Left renal pelvis (tissue), 4 donors: ENCODE measurements at regions not wholly inside any gene's neighbourhood (a gene's known extent, or its start where the extent isn't known, plus 50 kb on each side); places are given as distances from the start of the nearest gene placed in this dataset.

Experiments used
- DNase-seq, 4 donors: peaks; one replicate each; pipeline ENCODE4 v3.0.0-alpha.2; 2013; ENCODE audit warnings: low read depth in 4 of 4, low spot score in 3 of 4

DNA sequence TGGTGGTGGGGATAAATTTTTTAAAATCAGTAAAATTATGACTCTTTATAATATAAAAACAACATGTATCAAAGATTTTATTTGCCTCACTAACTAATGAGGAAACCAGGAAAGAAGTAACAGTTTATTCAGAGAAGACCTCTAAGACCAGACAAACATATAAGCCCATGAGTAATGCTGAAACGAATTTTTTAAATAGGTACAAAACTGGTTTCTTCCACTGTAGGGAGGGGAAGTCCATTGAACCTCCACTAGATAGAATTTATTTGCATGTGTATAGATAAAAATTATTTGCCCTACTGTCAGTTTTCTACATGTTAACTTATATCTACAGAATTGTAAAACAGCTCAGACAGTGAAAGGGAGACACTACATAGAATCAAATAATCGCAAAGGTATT lies 86.8 kb downstream of the ZC3H11B start:
- no peak for DNase-seq

DNA sequence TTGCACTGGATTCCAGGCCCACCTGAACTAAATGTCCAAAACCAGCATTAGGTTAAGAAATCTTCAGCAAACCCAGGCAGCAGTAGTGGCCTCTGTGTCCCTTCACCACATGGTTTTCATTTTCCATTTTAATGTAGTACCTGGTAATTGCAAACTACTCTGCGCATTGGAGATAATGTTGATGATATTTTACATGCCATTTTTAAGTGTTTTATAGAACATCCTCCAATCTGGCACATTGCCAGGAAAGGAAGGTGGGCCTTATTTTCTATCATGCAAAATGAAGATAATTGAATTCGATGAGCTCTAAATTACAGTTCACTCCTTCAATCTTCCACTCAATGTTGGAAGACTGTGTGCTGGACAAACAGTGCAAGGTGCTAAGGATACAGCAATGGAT lies 89.5 kb downstream of the ZC3H11B start:
- no peak for DNase-seq

DNA sequence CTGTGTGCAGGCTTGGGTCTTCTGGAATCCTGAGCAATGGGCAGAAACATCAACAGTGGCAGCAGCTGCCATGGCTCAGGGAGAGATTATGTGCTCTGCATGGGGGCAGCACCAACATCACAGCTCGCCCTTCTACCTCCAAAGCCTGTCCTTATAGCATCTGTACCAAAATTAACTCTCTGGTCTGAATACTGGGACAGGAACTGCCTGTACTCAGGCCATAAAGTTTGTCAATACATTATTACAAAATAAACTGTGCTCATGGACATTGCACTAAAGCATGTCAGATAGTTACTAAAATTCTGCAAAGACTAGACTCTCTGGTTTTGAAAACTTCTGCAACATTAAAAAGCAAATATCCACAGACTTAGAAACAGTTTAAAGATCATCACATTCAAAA lies 91.6 kb downstream of the ZC3H11B start:
- no peak for DNase-seq

DNA sequence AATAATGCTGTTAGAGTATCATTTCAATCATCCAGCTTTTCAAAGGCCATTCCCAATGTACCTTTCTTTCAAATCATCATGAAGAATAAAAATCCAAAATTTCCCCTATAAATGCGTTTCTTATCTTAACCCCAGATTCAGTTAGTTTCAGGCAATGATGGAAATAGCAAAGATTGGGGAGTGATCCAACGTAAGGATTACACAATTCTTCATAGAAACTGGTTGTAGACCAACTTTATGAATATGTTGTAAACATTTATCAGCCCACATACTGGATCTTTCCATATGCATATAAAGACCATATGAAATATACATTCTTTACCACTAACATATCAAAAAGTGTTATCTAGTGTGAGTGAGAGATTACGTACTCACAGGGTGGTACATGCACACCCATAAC lies 92.7 kb downstream of the ZC3H11B start:
- DNase-seq, result no peak

DNA sequence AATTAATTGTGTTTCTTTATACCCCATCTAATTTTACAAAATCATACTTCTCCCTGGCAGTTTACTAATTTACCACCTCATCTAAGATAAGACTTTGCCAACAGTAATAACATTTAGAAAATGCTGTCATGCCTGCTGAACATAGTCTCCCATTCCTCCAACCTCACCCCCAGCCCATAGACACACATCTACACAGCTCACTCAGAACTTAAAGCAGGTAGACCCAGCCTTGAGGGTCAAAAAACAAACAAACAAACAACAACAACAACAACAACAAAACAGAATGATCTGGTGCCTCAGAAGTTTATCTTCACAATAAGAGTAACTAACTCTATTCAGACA lies 94.0 kb downstream of the ZC3H11B start:
- no peak for DNase-seq

DNA sequence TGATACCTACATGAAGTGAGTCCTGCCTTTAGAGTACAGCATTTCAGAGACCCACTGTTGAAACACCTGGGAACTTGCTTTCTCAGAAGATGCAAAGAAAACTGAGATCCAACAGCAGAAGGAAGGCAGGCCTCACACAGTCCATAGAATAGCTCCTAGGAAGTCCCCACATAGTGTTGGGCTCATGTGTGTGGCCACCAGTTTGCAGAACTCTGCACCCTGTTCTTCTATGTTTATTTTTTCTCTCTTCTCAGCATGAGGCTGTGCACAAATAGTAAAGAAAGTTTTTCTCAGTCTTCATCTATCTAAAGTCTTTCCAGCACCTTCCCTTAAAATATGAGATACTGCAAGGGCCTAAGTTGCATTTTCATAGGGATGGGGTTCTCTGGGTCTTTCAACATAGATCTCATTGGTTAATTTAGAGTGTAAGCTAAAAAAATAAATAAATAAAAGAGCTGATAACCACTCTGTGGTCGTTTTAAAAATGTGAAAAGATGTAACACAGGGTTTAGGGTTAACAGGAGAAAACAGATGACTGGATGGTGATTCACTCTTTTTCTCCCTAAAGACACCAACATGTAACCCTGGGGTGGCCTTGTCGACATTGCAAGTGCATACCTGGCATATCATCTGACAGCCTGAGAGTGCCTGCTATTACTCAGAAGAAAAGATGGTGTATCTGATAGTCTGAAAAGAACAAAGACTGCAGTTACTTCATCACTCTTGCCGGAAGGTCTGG lies 94.6 kb downstream of the ZC3H11B start:
- no peak for DNase-seq

DNA sequence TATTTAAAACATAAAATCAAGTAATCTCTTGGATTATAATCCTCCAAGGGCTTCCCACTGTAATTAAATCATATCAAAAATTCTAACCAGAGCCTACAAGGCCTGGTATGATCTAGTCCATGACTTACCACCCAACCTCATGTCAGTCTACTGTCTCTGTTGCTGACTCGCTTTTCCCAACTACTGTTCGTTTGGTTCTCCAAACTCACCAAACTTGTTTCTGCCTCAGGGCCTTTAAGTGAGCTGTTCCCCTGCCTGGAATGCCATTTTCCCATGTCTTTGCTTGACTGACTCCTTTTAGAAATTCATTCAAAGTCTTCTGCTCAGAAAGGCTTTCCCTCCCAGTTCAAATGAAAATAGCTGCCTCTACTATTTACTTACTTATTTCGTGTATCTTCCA lies 95.9 kb downstream of the ZC3H11B start:
- no peak for DNase-seq

DNA sequence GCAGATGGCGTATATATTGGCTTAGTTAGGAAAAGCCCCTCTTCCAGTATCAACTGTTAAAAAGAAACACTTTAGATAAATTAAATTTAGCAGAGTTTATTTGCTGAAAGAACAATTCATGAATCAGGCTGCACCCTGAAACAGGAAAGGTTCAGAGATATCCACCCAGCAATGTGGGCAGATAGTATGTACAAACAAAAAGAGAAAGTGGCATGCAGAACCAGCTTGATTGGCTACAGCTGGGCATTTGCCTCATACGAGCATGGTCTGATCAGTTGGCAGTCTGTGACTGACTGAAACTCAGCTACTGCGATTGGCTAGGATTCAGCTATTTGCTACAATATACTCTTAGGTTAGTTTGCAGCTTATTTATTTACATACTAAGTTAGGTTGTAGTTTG lies 98.2 kb downstream of the ZC3H11B start:
- no peak for DNase-seq

DNA sequence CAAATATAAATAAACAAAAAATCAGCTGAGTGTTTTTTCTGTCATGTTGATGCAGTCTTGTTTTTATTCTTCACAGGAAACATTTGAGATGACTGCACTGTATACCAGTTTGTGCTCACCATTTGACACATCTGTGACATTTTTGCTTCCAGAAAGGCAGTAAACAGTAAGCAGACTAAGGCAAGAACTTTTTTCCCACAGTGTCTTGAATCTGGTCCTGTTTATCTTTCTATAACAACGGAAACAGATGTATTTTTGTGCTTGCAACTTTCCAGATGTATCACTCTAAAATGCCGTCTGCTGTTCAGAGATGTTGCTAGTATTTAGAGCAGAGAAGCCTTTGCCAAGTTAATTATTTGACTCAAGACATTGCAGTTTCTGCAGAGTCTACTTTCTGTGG lies 105.5 kb downstream of the ZC3H11B start:
- DNase-seq, result no peak

DNA sequence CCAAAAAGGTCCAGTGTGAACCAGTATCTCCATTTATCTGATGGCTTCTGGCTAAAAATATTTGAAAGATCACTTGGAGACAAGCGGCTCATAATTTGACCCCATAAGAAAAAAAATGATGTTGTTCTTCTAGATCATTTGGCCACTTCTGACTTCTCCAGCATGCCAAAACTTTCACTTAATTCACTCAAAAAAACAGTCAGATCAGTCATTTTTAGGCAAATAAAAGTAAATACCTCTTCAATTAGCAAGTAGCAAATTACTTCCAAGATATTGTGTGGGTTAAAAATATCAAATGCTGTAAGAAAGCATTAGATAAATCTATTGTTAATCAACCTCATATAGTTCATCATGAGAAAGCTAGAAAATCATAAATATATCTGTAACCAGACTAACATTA lies 106.0 kb downstream of the ZC3H11B start:
- no peak for DNase-seq

DNA sequence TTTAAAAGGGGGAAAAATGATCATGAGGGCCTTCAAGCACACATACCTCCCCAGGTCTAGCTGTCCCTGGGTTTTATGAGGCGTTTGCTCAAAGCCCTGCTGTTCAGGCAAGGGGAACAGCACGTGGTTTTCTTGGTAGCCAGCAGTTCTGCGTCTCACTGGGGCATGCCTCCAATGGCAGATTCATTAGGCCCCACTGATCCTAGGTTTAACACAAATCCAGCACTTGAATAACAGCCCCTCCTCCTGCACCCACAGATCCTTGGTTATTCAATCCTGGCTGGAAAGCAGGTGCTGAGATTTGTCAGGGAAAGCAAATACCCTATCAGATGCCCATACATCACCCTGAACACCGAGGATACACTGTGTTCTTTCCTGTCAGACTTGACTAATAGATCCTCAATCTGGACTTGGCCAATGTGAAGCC lies 106.4 kb downstream of the ZC3H11B start:
- DNase-seq, result peak in 3 of 4 donors; percentile 10 to 28 (median 22)

DNA sequence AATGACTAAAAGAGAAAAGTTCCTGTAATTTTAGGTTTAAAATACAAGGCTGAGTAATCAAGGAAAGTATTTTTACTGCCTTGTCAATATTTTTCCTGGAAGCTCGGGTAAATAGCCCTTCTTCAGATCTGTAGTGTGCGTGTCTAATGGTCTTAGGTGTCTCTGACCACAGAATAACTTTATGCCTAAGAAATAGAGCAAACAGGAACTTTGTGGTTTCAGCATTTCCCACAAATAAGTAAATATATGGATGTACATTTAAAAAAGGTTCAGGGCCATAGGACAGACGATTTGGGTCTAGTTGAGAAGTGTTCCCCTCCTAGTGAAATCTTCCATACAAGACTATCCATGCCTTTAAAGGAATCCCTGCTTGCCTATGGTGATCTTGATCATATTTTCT lies 107.0 kb downstream of the ZC3H11B start:
- no peak for DNase-seq

DNA sequence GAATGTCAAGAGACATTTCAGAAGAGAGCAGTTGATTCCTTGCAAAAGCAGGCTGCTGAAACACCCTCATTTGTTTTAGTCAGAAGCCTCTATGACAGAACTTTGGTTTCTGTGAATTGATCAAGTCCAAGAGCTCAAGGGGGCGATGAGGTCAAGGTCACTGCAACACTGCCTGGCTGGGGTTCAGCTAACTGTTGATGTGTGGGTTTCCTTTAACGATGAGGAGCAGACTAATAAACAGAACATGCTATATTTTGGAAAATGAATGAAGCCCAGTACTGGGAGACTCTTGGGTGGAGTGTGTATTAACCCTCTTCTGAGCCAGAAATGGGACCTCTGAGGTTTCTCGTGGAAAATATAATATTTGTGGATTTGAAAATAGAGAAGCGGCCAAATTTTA lies 109.3 kb downstream of the ZC3H11B start:
- no peak for DNase-seq

DNA sequence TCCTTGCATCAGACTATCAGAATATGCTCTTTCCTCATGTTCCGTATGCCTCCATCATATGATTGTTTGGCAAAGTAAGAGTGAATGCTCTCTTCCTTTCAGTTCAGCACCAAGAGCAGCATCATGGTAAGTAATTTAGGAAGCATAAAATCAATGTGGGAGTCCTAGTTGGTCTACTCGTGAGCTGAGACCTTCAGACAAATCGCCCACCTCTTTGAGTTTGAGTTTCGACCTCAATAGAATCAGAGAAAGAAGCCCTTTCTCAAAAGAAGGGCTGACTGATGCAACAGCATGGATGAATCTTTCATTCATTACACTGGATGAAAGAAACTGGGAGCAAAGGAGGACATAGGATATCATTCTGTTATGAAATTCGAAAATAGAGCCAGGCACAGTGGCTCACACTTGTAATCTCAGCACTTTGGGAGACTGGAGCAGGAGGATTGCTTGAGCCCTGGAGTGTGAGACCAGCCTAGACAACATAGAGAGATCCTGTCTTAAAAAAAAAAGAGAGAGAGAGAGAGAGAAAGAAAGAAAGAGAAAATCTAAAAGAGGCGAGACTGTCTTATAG lies 112.5 kb downstream of the ZC3H11B start:
- no peak for DNase-seq

DNA sequence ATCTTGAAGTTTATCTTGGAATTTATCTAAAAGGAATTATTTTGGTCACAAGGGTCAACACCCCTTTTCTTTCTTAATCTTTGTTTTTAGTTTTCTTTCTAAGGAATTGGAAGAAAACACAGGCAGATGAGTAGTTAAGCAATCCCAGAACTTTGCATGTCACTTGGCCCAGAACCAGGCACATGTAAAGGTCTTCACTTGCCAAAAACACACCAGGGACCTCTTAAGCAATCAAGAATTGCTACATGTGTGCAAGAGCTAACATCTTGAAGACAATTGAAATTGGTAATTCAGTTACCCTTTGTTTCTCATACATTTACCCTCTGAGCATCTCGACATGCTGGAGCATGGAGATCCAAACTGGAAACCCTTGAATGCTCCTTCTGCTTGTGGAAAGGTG lies 114.2 kb downstream of the ZC3H11B start:
- no peak for DNase-seq

DNA sequence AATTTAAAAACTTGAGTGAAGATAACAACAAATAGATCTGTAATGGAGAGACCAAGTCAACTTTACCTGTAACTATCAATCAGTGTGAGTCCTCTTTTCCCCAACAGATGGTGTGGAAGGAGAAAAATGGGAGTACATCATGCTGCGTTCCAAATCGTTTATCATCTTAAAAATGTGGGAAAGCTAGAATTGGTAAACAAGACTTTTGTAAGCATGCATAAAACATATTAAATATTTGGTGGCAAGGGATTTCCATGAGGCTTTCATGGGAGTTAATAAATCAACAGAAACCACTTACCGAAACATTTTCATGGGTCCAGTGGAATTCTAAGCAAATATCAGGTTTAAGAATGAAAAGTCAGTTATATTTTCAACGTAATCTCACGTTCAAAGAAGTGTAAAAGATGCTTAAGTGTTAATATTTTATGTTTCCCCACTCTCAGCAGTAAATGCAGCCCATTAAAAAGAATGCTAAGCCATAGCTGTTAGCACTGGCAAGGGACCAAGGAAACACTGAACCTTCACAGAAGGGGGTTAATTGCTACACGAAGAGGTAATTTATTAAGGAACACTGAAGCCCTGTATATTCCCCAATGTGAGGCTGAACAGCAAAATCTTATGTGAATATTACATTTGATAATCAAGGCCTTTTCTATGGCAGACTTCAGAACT lies 117.0 kb downstream of the ZC3H11B start:
- DNase-seq, result no peak

DNA sequence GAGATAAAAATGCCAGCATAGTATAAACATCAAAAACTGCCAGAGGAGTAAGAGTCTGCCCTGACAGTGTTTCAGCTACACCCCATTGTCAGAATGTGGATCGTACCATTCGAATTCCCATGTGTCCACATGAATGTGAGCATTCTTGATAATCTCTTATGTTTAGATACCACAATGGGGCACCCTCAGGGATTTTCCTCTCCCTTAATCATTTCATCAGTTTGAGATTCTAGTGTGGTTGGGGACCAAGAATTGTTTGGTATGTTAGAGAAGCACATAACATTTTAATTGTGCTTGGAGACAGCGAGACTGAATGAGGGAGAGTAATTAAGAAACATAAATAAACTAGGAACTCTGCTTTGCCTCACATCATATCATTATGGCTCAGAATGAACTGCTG lies 120.2 kb downstream of the ZC3H11B start:
- no peak for DNase-seq

DNA sequence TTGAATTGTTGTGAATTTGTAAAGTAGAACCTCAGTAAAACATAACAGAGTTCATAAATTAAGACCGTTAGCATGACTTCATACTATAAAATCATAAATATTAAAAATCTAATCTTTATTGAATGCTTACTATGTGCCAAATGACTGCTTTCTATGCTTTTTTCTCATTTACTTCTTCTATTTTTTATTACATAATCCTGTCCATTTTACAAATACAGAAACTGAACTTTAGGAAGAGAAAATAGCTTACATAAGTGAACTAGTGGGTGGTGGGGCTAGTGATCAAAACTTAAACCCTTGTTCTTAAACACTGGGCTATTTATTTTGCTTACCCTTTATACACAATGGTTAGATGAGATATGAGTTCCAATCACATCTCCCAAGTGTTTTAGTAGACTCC lies 122.3 kb downstream of the ZC3H11B start:
- DNase-seq, result no peak

DNA sequence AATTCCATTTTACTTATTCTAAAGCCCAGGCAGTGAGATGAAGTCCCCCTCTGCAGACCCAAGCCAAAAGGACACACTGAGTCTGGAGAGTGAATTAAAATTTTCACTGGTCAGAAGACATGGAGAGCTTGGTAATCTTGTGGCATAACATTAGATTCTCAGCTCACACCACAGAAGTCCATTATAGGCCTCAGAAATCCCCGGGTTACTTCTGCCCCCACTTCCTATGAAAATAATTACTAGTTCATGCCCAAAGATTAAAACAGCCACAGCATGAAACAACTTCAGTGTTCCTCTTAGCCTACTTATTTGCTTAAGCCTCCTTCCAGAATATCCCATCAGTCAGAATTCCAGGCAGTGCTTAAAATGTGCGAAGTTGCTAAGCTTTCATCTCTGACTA lies 123.3 kb downstream of the ZC3H11B start:
- DNase-seq, result no peak

DNA sequence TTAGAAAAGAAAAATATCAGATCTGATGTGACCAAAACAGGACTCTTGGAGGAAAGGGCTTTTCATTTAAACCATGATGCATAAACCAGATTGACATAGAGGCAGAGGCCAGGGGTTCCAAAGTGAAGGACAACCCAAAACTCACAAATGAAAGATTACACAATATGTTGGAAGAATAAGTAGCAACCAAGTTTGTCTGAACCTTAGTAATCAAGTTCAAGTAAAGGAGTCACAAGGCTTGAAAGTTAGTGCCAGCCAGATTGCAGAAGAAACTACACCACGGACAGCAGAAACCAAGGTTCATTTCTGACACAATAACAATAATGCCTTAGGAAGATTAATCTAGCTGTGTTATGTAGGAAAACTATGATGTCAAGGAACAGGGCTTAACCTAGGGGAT lies 124.6 kb downstream of the ZC3H11B start:
- DNase-seq, result no peak

DNA sequence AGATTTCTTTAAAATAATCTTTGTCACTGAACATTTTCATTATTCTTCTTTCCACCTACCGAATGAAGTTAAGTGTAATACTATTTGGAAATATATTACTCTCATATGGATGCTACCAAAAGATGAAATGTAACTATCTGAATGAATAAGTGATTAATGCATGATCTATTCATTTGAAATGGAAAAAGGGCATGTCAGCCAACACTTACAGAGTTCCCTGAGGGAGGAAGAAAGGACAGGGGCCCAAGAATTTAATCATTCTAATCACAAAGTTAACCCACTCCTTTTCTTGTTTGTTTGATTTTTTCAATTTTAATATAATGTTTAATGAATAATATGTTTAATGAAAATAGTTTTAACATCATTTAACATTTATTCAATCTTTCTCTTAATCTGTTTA lies 129.4 kb downstream of the ZC3H11B start:
- DNase-seq, result no peak

DNA sequence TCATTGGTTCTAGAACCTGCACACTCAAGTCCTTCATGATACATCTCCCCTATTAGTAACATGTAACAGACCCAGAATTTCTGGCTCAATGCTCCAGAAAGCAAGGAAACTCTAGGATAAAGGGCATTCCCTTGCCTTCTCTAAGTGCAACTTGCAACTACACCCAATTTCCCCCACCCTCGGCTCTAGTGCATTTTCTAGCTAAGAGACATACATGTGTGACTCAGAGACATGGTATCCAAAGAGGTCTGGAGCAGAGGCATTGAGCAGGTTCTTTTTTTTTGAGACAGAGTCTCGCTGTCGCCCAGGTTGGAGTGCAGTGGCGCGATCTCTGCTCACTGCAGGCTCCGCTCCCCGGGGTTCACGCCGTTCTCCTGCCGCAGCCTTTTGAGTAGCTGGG lies 132.9 kb downstream of the ZC3H11B start:
- no peak for DNase-seq
